HEK293 (cell line): ENCODE measurements at regions not wholly inside any gene's neighbourhood (a gene's known extent, or its start where the extent isn't known, plus 50 kb on each side); places are given as distances from the start of the nearest gene placed in this dataset.

Experiments
- CTCF ChIA-PET: fragments of 350-600 bp; formaldehyde crosslinking; extraction: SDS; loops from one replicate; lab custom pipeline; 2021; ENCODE audit warnings: antibody characterized with exemption; lab: Yijun Ruan, JAX
- POLR2A ChIA-PET: fragments of 300-600 bp; formaldehyde crosslinking; extraction: SDS; loops from one replicate; lab custom pipeline; 2020; ENCODE audit warnings: antibody characterized with exemption, inconsistent platforms; lab: Yijun Ruan, JAX
- H3K27ac ChIP-seq: fragments of 200-500 bp; sonication (Bioruptor generic); 2 replicates; pipeline ENCODE4 v1.5.1; 2014; ENCODE audit warnings: low read depth, low read length, control low read depth, inconsistent platforms; ENCODE audit errors: extremely low read depth
- H3K36me3 ChIP-seq, 2 experiments: fragments of 200-500 bp in 1 of 2; sonication (Bioruptor generic) in 1 of 2; 1 replicate in 1 of 2; 2 replicates in 1 of 2; pipeline ENCODE4 v1.5.1; 2014 to 2017; ENCODE audit warnings: inconsistent platforms in 2 of 2, low read length in 2 of 2; ENCODE audit not compliant: control insufficient read depth in 2 of 2, insufficient read depth in 1 of 2
- H3K4me1 ChIP-seq: fragments of 200-500 bp; sonication (Bioruptor generic); 2 replicates; pipeline ENCODE4 v1.5.1; 2014; ENCODE audit warnings: mild to moderate bottlenecking, low read length, inconsistent platforms; ENCODE audit not compliant: control insufficient read depth, insufficient read depth
- H3K4me3 ChIP-seq: 2 replicates; pipeline ENCODE4 v1.5.1; 2011; ENCODE audit warnings: low read depth, mild to moderate bottlenecking, control low read depth, low read length, moderate library complexity
- H3K9me3 ChIP-seq: fragments of 200-500 bp; sonication (Bioruptor generic); 2 replicates; pipeline ENCODE4 v1.5.1; 2014; ENCODE audit warnings: low read depth, low read length, inconsistent platforms; ENCODE audit not compliant: control insufficient read depth, insufficient read depth
- FEZF1 ChIP-seq: fragments of 450-650 bp; formaldehyde crosslinking; IDR thresholded peaks from 2 replicates; pipeline ENCODE4 v1.5.1; 2016; ENCODE audit warnings: missing biosample characterization, missing genetic modification characterization
- SETDB1 ChIP-seq: IDR thresholded peaks from one replicate; pipeline ENCODE4 v1.6.1; 2017; ENCODE audit warnings: mild to moderate bottlenecking, low read length, moderate library complexity, mixed read lengths; ENCODE audit not compliant: insufficient read length
- ZBTB48 ChIP-seq: fragments of 450-650 bp; formaldehyde crosslinking; IDR thresholded peaks from 2 replicates; pipeline ENCODE4 v1.5.1; 2016; ENCODE audit warnings: missing biosample characterization, missing genetic modification characterization
- ZNF157 ChIP-seq: fragments of 450-650 bp; formaldehyde crosslinking; IDR thresholded peaks from 2 replicates; pipeline ENCODE4 v1.5.1; 2016; ENCODE audit warnings: missing biosample characterization, missing genetic modification characterization
- ZNF2 ChIP-seq: fragments of 450-650 bp; formaldehyde crosslinking; IDR thresholded peaks from 2 replicates; pipeline ENCODE4 v1.5.1; 2016; ENCODE audit warnings: missing biosample characterization, missing genetic modification characterization
- ZNF341 ChIP-seq: fragments of 450-650 bp; formaldehyde crosslinking; IDR thresholded peaks from 2 replicates; pipeline ENCODE4; 2016; ENCODE audit warnings: low read depth, missing biosample characterization, missing genetic modification characterization
- ZNF394 ChIP-seq: fragments of 450-650 bp; formaldehyde crosslinking; IDR thresholded peaks from 2 replicates; pipeline ENCODE4 v1.5.1; 2016; ENCODE audit warnings: missing biosample characterization, missing genetic modification characterization, mild to moderate bottlenecking, moderate library complexity, borderline replicate concordance
- ZNF473 ChIP-seq: fragments of 450-650 bp; formaldehyde crosslinking; IDR thresholded peaks from 2 replicates; pipeline ENCODE4 v1.5.1; 2017; ENCODE audit warnings: missing biosample characterization, missing genetic modification characterization
- ZNF529 ChIP-seq: fragments of 450-650 bp; formaldehyde crosslinking; IDR thresholded peaks from 2 replicates; pipeline ENCODE4 v1.5.1; 2017; ENCODE audit warnings: missing genetic modification characterization, missing biosample characterization; ENCODE audit not compliant: insufficient replicate concordance
- ZNF660 ChIP-seq: fragments of 450-650 bp; IDR thresholded peaks from 2 replicates; pipeline ENCODE4 v1.5.1; 2018; ENCODE audit warnings: missing biosample characterization, mild to moderate bottlenecking, missing genetic modification characterization
- ZNF707 ChIP-seq: fragments of 450-650 bp; formaldehyde crosslinking; IDR thresholded peaks from 2 replicates; pipeline ENCODE4 v1.5.1; 2016; ENCODE audit warnings: missing biosample characterization, missing genetic modification characterization
- ZNF747 ChIP-seq: fragments of 450-650 bp; formaldehyde crosslinking; IDR thresholded peaks from 2 replicates; pipeline ENCODE4 v1.5.1; 2016; ENCODE audit warnings: missing biosample characterization, missing genetic modification characterization
- ZNF792 ChIP-seq: fragments of 450-650 bp; formaldehyde crosslinking; IDR thresholded peaks from 2 replicates; pipeline ENCODE4 v1.5.1; 2016; ENCODE audit warnings: missing biosample characterization, missing genetic modification characterization
- ZSCAN23 ChIP-seq: fragments of 450-650 bp; formaldehyde crosslinking; IDR thresholded peaks from 2 replicates; pipeline ENCODE4 v1.5.1; 2016; ENCODE audit warnings: missing biosample characterization, missing genetic modification characterization
- ZSCAN30 ChIP-seq: fragments of 450-650 bp; IDR thresholded peaks from 2 replicates; pipeline ENCODE4 v1.5.1; 2018; ENCODE audit warnings: missing biosample characterization, mild to moderate bottlenecking, missing genetic modification characterization, moderate library complexity
- TF ChIP-seq, protein P1 (sequence below): fragments of 450-650 bp; formaldehyde crosslinking; IDR thresholded peaks from 2 replicates; pipeline ENCODE4 v1.5.1; 2016; ENCODE audit warnings: missing biosample characterization, missing genetic modification characterization, borderline replicate concordance
- TF ChIP-seq, protein P2 (sequence below): fragments of 450-650 bp; formaldehyde crosslinking; IDR thresholded peaks from 2 replicates; pipeline ENCODE4 v1.5.1; 2016; ENCODE audit warnings: missing biosample characterization, missing genetic modification characterization, borderline replicate concordance
- TF ChIP-seq, protein P3 (sequence below): fragments of 450-650 bp; formaldehyde crosslinking; IDR thresholded peaks from 2 replicates; pipeline ENCODE4 v1.5.1; 2016; ENCODE audit warnings: missing biosample characterization, missing genetic modification characterization
- TF ChIP-seq, protein P4 (sequence below): fragments of 450-650 bp; formaldehyde crosslinking; IDR thresholded peaks from 2 replicates; pipeline ENCODE4 v1.5.1; 2016; ENCODE audit warnings: missing biosample characterization, missing genetic modification characterization
- TF ChIP-seq, protein P5 (sequence below): fragments of 450-650 bp; formaldehyde crosslinking; IDR thresholded peaks from 2 replicates; pipeline ENCODE4 v1.5.1; 2017; ENCODE audit warnings: missing biosample characterization, missing genetic modification characterization
- TF ChIP-seq, protein P6 (sequence below): fragments of 450-650 bp; formaldehyde crosslinking; IDR thresholded peaks from 2 replicates; pipeline ENCODE4 v1.5.1; 2016; ENCODE audit warnings: missing biosample characterization, missing genetic modification characterization
- TF ChIP-seq, protein P7 (sequence below): fragments of 450-650 bp; formaldehyde crosslinking; IDR thresholded peaks from 2 replicates; pipeline ENCODE4 v1.5.1; 2016; ENCODE audit warnings: missing biosample characterization, missing genetic modification characterization

DNA sequence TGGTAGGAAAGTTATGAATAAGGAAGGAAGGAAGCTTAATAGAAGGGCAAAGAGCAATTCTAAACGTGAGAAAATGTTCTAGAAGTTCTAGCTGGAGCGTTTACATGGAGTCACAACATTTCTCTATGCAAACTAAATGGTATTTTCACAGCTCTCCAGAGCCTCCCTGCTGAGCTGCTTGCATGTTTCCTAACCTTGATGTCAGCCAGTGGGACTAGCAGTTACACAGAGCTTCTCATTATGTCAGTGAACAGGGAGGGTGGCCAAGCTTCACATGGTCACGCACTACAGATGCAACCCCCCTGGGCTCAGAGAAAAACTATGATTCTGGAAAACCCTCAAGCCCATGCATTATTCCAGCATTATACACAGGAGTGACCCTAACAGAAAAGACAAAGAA, 153.4 kb upstream of the CCDC150 start:
- H3K4me3 ChIP-seq: no peak overlapping the region
- H3K27ac ChIP-seq: no peak overlapping the region
- H3K9me3 ChIP-seq: no peaks in the 10 kb centered on the region
- TF ChIP-seq, protein P1, sequence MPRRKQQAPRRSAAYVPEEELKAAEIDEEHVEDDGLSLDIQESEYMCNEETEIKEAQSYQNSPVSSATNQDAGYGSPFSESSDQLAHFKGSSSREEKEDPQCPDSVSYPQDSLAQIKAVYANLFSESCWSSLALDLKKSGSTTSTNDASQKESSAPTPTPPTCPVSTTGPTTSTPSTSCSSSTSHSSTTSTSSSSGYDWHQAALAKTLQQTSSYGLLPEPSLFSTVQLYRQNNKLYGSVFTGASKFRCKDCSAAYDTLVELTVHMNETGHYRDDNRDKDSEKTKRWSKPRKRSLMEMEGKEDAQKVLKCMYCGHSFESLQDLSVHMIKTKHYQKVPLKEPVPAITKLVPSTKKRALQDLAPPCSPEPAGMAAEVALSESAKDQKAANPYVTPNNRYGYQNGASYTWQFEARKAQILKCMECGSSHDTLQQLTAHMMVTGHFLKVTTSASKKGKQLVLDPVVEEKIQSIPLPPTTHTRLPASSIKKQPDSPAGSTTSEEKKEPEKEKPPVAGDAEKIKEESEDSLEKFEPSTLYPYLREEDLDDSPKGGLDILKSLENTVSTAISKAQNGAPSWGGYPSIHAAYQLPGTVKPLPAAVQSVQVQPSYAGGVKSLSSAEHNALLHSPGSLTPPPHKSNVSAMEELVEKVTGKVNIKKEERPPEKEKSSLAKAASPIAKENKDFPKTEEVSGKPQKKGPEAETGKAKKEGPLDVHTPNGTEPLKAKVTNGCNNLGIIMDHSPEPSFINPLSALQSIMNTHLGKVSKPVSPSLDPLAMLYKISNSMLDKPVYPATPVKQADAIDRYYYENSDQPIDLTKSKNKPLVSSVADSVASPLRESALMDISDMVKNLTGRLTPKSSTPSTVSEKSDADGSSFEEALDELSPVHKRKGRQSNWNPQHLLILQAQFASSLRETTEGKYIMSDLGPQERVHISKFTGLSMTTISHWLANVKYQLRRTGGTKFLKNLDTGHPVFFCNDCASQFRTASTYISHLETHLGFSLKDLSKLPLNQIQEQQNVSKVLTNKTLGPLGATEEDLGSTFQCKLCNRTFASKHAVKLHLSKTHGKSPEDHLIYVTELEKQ (tag by site-specific recombination): no peak
- TF ChIP-seq ZNF341 (tag by site-specific recombination): no peak
- no peak for TF ChIP-seq SETDB1
- TF ChIP-seq, protein P2, sequence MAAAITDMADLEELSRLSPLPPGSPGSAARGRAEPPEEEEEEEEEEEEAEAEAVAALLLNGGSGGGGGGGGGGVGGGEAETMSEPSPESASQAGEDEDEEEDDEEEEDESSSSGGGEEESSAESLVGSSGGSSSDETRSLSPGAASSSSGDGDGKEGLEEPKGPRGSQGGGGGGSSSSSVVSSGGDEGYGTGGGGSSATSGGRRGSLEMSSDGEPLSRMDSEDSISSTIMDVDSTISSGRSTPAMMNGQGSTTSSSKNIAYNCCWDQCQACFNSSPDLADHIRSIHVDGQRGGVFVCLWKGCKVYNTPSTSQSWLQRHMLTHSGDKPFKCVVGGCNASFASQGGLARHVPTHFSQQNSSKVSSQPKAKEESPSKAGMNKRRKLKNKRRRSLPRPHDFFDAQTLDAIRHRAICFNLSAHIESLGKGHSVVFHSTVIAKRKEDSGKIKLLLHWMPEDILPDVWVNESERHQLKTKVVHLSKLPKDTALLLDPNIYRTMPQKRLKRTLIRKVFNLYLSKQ (tag by site-specific recombination): no peak
- no peak for TF ChIP-seq ZSCAN23 (tag by site-specific recombination)
- no peak for TF ChIP-seq ZNF473 (tag by site-specific recombination)
- TF ChIP-seq ZNF157 (tag by site-specific recombination): no peak
- no peak for TF ChIP-seq ZNF394 (tag by site-specific recombination)
- no peak for TF ChIP-seq ZNF792
- TF ChIP-seq, protein P3, sequence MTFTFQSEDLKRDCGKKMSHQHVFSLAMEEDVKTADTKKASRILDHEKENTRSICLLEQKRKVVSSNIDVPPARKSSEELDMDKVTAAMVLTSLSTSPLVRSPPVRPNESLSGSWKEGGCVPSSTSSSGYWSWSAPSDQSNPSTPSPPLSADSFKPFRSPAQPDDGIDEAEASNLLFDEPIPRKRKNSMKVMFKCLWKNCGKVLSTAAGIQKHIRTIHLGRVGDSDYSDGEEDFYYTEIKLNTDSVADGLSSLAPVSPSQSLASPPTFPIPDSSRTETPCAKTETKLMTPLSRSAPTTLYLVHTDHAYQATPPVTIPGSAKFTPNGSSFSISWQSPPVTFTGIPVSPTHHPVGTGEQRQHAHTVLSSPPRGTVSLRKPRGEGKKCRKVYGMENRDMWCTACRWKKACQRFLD: no peak
- no peak for TF ChIP-seq ZNF2 (tag by site-specific recombination)
- no peak for TF ChIP-seq ZNF529 (tag by site-specific recombination)
- TF ChIP-seq, protein P4, sequence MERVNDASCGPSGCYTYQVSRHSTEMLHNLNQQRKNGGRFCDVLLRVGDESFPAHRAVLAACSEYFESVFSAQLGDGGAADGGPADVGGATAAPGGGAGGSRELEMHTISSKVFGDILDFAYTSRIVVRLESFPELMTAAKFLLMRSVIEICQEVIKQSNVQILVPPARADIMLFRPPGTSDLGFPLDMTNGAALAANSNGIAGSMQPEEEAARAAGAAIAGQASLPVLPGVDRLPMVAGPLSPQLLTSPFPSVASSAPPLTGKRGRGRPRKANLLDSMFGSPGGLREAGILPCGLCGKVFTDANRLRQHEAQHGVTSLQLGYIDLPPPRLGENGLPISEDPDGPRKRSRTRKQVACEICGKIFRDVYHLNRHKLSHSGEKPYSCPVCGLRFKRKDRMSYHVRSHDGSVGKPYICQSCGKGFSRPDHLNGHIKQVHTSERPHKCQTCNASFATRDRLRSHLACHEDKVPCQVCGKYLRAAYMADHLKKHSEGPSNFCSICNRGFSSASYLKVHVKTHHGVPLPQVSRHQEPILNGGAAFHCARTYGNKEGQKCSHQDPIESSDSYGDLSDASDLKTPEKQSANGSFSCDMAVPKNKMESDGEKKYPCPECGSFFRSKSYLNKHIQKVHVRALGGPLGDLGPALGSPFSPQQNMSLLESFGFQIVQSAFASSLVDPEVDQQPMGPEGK (tag by site-specific recombination): no peak
- no peaks in the 10 kb centered on the region for H3K36me3 ChIP-seq
- H3K4me1 ChIP-seq: no peaks in the 10 kb centered on the region
- CTCF ChIA-PET: interaction anchor here (0.6 kb wide), 1 partner anchor 188 kb away, joined by 5 read pairs; no protein-coding TSS in a partner anchor
- POLR2A ChIA-PET: no interaction called here

DNA sequence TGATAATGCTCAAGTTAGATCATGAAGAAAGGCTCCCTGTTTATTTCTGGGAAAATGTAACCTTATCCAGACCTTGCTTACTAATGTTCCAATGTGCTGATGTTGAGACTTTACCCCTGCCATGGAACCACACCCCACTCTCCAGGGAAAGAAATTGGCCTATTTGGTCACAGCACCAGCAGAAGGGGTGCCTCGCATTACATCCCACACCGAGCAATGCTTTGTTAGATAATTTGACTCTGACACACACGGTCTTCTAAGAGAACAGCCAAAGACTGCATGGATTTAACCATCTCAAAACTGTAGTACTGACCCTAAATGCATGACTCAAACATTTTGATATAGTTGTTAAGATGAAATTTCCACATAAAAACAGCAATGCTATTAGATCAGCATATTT, 152.1 kb upstream of the CCDC150 start:
- H3K4me1 ChIP-seq: no peaks in the 10 kb centered on the region
- ChIA-PET POLR2A (no interaction called here), CTCF (no interaction called here)
- no peak overlapping the region for H3K4me3 ChIP-seq
- H3K27ac ChIP-seq: no peak overlapping the region
- no peaks in the 10 kb centered on the region for H3K36me3 ChIP-seq
- H3K9me3 ChIP-seq: no peaks in the 10 kb centered on the region
- TF ChIP-seq FEZF1 (tag by site-specific recombination) (no peak), ZNF660 (tag by site-specific recombination) (no peak), ZBTB48 (tag by site-specific recombination) (no peak), ZNF747 (tag by site-specific recombination) (no peak), ZSCAN30 (tag by site-specific recombination) (no peak), ZNF707 (tag by site-specific recombination) (no peak)
- TF ChIP-seq, protein P5, sequence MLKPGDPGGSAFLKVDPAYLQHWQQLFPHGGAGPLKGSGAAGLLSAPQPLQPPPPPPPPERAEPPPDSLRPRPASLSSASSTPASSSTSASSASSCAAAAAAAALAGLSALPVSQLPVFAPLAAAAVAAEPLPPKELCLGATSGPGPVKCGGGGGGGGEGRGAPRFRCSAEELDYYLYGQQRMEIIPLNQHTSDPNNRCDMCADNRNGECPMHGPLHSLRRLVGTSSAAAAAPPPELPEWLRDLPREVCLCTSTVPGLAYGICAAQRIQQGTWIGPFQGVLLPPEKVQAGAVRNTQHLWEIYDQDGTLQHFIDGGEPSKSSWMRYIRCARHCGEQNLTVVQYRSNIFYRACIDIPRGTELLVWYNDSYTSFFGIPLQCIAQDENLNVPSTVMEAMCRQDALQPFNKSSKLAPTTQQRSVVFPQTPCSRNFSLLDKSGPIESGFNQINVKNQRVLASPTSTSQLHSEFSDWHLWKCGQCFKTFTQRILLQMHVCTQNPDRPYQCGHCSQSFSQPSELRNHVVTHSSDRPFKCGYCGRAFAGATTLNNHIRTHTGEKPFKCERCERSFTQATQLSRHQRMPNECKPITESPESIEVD (tag by site-specific recombination): no peak
- TF ChIP-seq, protein P6, sequence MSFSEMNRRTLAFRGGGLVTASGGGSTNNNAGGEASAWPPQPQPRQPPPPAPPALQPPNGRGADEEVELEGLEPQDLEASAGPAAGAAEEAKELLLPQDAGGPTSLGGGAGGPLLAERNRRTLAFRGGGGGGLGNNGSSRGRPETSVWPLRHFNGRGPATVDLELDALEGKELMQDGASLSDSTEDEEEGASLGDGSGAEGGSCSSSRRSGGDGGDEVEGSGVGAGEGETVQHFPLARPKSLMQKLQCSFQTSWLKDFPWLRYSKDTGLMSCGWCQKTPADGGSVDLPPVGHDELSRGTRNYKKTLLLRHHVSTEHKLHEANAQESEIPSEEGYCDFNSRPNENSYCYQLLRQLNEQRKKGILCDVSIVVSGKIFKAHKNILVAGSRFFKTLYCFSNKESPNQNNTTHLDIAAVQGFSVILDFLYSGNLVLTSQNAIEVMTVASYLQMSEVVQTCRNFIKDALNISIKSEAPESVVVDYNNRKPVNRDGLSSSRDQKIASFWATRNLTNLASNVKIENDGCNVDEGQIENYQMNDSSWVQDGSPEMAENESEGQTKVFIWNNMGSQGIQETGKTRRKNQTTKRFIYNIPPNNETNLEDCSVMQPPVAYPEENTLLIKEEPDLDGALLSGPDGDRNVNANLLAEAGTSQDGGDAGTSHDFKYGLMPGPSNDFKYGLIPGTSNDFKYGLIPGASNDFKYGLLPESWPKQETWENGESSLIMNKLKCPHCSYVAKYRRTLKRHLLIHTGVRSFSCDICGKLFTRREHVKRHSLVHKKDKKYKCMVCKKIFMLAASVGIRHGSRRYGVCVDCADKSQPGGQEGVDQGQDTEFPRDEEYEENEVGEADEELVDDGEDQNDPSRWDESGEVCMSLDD (tag by site-specific recombination): no peak
- TF ChIP-seq, protein P7, sequence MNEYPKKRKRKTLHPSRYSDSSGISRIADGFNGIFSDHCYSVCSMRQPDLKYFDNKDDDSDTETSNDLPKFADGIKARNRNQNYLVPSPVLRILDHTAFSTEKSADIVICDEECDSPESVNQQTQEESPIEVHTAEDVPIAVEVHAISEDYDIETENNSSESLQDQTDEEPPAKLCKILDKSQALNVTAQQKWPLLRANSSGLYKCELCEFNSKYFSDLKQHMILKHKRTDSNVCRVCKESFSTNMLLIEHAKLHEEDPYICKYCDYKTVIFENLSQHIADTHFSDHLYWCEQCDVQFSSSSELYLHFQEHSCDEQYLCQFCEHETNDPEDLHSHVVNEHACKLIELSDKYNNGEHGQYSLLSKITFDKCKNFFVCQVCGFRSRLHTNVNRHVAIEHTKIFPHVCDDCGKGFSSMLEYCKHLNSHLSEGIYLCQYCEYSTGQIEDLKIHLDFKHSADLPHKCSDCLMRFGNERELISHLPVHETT: no peak
